H54 (cell line): ENCODE measurements at regions not wholly inside any gene's neighbourhood (a gene's known extent, or its start where the extent isn't known, plus 50 kb on each side); places are given as distances from the start of the nearest gene placed in this dataset.
"Not testable (repeated sequence)": the region's sequence is repeated elsewhere in the genome, so short reads cannot be mapped to it uniquely, and the experiment has no call there.

Source experiments
- DNase-seq: peaks from one replicate; pipeline ENCODE4 v3.0.0; 2011; ENCODE audit warnings: low spot score, mixed read lengths; ENCODE audit not compliant: insufficient read length
- FAIRE-seq: peaks from 3 replicates; lab custom pipeline; 2011; peaks lifted over from hg19 to GRCh38; lab: Jason Lieb, UNC
- POLR2A ChIP-seq: IDR thresholded peaks from 2 replicates; pipeline ENCODE4 v1.6.1; 2011; ENCODE audit warnings: low read depth, mild to moderate bottlenecking, low read length

- DNase-seq (no peak), FAIRE-seq (no peak)
- no peak for TF ChIP-seq POLR2A
These were observed 329.4 kb upstream of the PCDH18 start for GRCh38 chr4:137861682-137862081.

DNA sequence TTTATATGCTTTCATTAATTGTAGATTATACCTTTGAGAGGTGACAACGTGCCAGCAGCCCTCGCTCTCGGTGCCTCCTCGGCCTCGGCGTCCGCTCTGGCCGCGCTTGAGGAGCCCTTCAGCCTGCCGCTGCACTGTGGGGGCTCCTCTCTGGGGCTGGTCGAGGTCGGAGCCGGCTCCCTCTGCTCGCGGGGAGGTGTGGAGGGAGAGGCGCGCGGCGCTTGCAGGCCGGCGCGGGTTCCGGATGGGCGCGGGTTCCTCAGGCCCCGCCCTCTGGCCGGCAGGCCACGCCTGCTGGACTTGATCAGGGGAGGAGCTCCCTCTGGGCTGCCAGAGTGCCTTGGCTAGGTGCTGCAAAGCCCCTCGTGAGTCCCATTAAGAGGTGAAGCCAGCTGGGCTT, 321.1 kb upstream of the PCDH18 start:
- FAIRE-seq, result no peak
- no peak for TF ChIP-seq POLR2A
- DNase-seq, result no peak

DNA sequence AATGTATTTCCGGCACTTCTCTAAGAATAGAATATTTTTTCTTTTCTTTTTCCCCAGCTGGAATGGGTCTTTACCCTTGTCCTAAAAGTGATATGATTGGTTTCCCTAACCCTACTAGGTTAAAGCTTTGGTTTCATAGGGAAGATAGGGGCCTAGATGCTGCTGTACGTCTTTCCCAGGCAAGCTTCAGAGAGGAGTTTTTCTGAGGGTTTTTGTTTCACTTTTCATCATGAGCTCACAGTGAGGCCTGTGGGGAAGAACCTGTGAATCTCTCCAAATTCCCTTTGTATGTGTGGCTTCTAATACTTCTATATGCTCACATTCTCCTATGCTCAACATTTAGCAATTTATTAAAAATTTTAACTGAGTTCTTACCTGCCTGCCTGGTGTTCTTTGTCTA, 320.0 kb upstream of the PCDH18 start:
- no peak for DNase-seq
- FAIRE-seq, result no peak
- no peak for TF ChIP-seq POLR2A

DNA sequence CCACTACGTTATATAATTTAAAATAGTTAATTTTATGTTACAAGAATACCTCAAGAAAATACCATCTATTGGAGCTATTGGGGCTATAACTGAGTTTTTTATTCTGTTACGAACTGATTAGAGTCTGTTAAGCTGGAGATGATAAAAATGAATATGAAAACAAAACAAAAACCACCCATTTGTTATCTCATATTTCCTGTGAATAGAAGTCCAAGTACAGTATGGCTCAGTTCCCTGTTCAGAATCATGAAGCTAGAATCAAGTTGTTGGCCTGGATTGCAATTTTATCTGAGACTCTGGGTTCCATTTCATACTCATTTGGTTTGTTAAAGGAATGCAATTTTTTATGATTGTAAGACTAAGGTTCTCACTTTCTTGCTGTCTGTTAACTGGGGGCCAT, 319.1 kb upstream of the PCDH18 start:
- FAIRE-seq, result no peak
- DNase-seq, result no peak
- TF ChIP-seq POLR2A, result no peak

- not testable (repeated sequence) for FAIRE-seq, DNase-seq
These were observed 295.7 kb upstream of the PCDH18 start for GRCh38 chr4:137827945-137828344.

DNA sequence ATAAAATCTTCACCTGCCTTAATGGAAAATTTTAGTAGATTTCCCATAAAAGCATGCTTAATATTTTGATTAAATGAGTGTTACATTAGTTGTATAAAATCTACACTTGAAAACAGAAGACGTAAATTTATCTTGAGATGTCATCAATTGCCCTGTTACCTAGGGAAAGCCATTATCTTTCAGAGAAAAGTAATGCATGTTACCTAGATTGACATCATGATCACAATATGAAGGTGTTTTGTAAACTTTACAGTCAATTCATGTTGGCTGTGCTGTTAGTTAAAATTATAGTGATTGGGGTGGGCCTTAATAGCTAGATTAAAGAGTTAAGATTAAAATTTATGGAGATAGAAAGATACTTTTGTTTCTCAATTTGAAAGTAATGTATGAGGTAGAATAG, 293.2 kb upstream of the PCDH18 start:
- no peak for TF ChIP-seq POLR2A
- no peak for FAIRE-seq
- no peak for DNase-seq

- TF ChIP-seq POLR2A, result no peak
- DNase-seq, result no peak
- FAIRE-seq, result no peak
These were observed 290.7 kb upstream of the PCDH18 start for GRCh38 chr4:137823007-137823406.

- DNase-seq (peak; percentile 2), FAIRE-seq (peak; percentile 70)
- TF ChIP-seq POLR2A, result no peak
These were observed 287.7 kb upstream of the PCDH18 start for GRCh38 chr4:137819964-137820383.

- no peak for TF ChIP-seq POLR2A
- FAIRE-seq (no peak), DNase-seq (no peak)
These were observed 280.0 kb upstream of the PCDH18 start for GRCh38 chr4:137812258-137812657.

DNA sequence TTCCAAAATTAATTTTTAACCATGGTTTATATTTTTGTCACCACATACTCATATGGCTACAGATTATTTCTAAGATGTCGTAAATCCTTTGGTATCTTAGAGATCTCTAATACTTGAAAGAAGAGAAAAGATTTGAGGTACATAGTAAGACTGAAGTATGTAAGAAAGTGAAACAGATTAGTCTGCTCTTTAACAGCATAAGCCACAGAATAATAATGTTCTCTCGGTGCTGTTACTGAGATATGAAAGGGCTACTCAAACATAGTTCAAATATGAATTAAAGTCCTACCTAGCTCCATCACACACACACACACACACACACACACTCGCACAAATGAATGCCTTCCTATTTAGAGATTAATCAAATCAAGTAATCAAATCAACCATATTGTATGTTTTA, 274.1 kb upstream of the PCDH18 start:
- FAIRE-seq, result no peak
- DNase-seq, result no peak
- no peak for TF ChIP-seq POLR2A

DNA sequence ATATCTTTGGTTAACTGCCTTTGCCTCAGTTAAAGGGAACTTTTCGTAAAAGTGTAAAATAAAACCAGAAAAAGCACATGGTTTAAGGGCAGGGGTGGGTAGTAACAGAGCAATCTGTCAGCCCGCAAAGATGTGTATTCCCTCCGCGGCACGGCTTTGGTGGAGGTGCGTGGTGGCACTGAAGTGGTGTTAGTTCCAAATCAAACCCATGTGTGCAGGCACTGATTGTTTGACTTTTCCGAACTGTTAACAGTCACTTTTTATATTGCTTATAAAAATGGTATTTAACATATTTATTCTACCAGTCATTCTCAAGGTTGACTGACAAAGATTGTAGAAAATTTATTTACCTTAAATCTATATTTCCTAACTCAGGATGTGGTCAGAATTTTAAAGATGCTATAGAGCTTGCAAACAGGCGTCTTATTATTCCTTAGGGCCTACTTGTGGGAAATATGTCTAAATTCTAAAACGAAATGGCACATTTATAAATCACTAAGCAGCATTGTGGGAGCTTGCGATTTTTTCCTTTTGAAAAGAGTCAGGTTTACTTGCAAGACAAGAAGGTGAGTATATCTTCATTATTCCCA, 272.7 kb upstream of the PCDH18 start:
- no peak for TF ChIP-seq POLR2A
- DNase-seq (no peak), FAIRE-seq (no peak)

DNA sequence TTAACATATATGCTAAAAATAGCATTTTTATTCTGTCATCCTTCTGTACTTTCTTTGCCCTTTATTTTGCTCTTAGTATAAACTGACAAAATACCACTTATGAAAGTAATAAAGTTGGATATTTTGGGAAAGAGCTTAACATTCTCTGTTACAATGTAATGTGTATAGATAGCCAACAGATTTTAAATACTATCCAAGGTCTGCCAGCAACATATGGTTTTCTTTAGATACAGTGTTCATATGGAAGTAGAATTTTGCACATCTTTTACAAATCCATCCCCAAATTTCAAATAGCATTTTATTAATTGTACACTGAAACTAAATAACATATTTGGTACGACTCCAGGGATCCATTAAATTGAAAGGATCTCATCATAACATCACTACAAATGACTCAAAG, 268.6 kb upstream of the PCDH18 start:
- DNase-seq (no peak), FAIRE-seq (no peak)
- no peak for TF ChIP-seq POLR2A

DNA sequence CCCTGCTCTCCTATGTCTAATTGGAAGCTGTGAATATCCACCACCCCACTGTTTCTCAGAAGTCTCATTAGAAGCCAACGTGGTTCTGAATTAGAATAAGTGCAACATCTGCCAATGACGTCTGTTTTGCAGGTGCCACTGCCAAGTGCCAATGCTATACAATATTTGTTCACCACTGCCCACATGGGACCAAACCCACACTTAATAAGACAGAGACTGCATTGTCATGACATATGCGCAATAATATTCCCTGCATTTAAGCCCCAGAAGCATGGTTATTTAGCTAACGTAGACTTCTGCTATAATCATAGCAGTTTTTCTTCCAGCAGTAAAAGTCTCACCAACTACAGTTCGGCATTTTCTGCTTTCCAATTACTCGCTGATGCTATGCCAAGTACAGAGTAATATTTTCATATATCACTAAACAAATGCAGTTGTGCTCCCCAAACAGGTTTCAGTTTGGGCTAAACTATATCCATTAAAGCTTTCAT, 262.5 kb upstream of the PCDH18 start:
- FAIRE-seq (no peak), DNase-seq (no peak)
- TF ChIP-seq POLR2A, result no peak

DNA sequence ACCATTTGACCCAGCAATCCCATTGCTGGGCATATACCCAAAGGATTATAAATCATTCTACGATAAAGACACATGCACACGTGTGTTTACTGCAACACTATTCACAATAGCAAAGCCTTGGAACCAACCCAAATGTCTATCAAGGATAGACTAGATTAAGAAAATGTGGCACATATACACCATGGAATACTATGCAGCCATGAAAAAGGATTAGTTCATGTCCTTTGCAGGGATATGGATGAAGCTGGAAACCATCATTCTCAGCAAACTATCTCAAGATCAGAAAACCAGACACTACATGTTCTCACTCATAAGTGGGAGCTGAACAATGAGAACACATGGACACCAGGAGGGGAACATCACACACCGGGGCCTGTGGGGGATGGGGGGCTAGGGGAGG, 257.0 kb upstream of the PCDH18 start:
- not testable (repeated sequence) for DNase-seq, FAIRE-seq

GRCh38 chr4:137783923-137784322, 251.6 kb upstream of the PCDH18 start:
- not testable (repeated sequence) for DNase-seq, FAIRE-seq

DNA sequence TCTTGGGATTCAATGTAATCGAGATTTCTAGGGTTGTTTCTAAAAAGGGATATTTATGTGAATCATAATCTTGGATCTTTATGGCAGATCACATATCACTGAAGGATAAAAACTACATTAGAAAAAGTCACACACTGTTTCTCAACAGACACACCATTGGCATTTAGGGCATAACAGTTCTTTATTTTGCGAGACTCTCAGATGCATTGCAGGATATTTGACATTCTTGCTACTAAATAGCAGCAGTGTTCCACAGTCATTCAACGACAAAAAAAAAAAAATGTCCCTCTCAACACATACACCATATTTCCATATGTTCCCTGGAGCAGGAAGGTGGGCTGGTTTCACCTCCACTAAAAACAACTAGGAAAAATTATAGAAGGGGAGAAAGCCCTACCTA, 243.4 kb upstream of the PCDH18 start:
- FAIRE-seq, result no peak
- no peak for DNase-seq

More for the DNA sequence above, 243.4 kb upstream of the PCDH18 start:
- no peak for TF ChIP-seq POLR2A
